ENCODE measurements at regions not wholly inside any gene's neighbourhood (a gene's known extent, or its start where the extent isn't known, plus 50 kb on each side); places are given as distances from the start of the nearest gene placed in this dataset.
"Not testable (repeated sequence)": the region's sequence is repeated elsewhere in the genome, so short reads cannot be mapped to it uniquely, and the experiment has no call there.

DNA sequence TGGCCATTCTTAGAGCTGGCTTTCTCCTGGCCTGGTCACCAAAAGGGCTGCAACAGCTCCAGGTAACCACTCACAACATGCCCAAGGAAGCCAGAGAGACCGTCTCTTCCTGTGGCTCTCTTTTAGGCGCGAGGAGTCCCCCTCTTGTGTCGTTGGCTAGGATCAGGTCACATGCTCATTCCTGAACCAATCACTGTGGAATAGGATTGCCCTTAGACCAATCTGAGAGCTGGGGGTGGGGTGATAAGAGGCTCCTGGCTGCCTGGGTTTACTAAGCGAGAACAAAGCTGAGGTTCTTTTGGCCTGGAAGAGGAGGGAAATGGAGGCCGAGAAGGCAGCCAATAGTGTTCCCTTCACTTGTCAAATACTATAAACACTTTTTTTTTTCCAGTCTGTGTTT lies 452.1 kb upstream of the PROX1 start:
- no peak for DNase-seq (ENCODE audit: low read depth)

DNA sequence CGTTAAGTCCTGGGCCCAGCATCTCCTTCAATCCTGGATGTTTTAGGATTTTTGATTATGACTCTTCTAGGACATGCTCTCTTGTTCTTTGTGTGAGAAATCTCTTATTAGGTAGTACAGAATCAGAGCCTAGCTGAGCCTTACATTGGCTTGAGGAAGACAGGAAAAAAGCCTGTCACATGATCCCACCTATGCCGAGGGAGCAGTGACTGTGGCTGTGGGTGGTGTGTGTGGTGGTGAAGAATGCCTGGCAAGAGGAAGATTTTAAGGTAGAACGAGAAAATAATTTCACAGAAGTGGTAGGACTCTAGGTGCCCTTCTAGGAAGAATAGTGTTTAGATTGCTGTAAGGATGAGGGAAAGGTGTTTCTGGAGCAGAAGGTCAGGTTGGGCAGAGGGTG lies 449.5 kb upstream of the PROX1 start:
- no peak for DNase-seq (ENCODE audit: low read depth)

DNA sequence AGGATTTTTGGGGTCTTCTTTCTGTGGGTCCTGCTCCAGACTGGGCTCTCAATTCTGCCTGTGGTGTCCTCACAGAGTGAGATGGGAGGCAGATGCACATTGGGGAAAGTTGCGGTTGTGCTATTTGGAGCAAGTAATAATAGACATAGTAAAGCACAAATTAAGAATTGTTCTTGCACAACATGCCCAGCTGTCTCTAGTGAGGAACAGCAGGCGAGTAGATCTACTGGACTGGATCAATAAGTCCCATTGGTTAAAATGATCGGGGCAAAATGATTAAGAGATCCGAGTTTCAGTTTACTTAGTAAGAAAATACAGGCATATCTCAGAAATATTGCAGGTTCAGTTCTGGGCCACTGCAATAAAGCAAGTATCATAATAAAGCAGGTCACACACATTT lies 448.3 kb upstream of the PROX1 start:
- DNase-seq (ENCODE audit: low read depth), result no peak

DNA sequence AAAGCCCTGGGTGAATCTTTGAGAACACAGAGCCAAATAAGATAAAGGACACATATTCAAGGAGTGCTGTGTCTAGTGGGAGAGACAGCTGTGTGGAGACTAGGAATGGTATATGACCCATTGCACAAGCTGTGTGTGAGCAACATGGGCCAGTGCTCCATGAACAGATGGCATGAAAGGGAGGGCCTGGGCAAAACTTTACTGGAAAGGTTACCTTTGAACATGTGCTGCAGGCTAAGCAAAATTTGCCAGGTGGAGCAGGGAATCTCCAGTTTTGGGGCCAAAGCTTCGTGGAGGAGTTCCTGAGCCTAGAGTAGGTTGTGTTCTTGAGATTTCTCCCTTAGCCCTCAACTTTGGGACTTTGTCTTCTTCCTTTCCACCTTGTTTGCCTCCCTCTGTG lies 446.1 kb upstream of the PROX1 start:
- no peak for DNase-seq (ENCODE audit: low read depth)

DNA sequence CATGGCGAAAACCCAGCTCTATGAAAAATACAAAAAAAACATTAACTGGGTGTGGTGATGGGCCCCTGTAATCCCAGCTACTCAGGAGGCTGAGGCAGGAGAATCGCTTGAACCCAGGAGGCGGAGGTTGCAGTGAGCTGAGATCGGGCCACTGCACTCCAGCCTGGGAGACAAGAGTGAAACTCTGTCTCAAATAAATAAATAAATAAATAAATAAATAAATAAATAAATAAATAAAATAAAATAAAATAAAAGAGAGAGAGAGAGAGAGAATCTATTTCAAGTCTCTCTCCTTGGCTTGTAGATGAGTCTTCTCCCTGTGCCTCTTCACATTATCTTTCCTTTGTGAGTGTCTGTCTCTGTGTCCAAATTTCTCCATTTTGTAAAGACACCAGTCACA lies 442.6 kb upstream of the PROX1 start:
- not testable (repeated sequence) for DNase-seq (ENCODE audit: low read depth)

DNA sequence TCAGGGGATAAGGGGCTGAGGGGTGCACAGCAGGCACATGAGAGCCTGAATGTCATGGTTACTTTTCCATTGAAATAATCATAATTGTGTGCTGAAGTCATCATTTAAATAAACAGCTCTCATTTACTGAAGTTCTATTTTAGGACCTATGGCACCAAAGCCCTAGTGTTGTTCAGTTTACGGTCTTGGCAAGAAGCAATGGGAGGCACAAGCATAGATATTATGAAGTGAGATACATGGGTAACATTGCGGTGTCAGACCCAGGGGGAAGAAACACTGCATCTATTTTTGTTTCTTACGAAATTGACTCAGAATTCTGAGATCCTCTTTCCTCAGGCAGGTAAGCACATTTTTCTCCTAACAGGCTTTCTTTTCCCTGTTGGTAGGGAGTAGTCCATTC lies 437.8 kb upstream of the PROX1 start:
- no peak for DNase-seq (ENCODE audit: low read depth)

DNA sequence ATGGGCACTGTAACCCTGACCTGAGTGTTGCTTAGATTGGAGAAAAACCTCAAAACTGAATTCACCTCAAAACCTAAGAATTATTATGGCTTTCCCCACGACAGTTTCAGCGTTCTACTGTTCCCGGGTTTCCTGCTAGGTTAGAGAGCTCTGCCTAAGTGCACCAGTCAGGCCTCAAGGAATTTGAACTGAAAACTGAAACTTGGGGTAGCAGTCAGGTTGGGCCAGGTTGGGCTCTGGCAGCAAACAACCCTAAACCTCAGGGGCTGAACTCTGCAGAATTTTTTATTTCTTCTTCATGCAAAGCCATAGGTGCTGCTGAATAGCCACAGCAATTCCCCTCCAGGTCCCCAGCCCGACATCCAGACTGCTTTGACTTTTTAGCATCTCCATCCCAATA lies 437.0 kb upstream of the PROX1 start:
- no peak for DNase-seq (ENCODE audit: low read depth)

DNA sequence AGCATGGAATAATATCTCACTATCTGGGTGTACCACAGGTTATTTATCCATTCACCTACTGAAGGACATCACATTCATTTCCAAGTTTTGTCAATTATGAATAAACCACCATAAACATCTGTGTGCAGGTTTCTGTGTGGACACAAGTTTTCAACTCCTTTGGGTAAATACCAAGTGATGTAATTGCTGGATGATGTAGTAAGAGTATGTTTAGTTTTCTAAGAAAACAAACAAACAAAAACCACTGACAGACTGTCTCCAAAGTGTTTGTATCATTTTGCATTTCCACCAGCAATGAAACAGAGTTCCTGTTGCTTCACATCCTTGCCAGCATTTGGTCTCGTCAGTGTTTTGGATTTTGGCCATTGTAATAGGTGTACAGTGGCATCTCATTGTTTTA lies 435.7 kb upstream of the PROX1 start:
- DNase-seq (ENCODE audit: low read depth), result no peak

DNA sequence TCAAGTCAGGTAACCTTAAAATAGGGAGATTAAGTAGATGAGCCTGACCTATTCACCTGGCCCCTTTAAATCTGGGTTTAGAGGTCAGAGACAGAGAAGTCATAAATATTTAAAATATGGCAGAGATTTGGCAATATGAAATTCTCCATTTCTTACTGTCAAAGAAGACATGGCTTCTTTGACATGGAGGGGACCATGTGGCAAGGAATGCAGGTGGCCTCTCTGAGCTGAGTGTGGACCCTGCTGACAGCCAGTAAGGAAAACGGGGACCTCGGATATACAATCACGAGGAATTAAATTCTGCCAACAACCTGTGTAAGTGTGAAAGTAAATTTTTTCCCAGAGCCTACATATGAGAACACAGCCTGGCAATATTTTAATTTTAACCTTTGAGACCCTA lies 427.5 kb upstream of the PROX1 start:
- no peak for DNase-seq (ENCODE audit: low read depth)

DNA sequence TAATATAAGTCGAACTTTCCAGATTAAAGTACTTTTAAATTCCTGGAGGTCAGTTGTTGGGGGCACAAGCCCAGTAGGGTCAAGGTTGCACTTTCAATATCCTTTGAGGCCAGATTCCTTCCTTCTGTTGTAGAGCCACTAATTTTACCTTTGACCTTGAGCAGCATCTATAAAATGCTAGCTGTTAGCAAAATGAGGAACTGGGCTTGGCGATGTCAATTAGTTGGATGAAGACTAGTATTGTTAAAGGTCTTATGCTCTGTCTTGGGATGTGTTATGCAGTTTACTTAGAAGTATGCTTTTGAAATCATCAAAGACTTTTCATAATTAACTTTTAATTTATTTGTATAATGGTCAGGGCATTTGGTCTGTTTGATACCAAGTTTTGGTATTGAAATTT lies 425.9 kb upstream of the PROX1 start:
- DNase-seq (ENCODE audit: low read depth), result no peak

DNA sequence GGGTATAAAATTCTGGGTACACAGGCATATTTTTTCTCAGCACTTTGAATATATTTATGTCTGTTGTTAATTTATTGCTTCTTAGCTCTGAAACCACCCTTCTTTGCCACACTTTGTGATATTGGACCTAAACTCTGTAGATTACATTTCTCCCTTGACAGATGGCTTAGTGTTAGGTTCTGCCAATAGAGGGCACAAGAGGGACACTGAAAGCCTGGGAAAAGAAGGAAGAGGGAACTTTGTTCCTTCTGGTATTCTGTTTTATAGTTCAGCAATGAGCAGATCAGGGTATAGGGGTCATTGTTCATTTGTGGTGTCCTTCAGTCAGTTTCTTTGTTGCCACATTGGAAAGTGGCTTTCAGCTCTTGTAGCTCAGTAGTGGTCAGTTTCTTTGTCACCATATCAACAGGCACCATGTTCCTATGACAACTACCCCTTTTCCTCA lies 423.5 kb upstream of the PROX1 start:
- no peak for DNase-seq (ENCODE audit: low read depth)

DNA sequence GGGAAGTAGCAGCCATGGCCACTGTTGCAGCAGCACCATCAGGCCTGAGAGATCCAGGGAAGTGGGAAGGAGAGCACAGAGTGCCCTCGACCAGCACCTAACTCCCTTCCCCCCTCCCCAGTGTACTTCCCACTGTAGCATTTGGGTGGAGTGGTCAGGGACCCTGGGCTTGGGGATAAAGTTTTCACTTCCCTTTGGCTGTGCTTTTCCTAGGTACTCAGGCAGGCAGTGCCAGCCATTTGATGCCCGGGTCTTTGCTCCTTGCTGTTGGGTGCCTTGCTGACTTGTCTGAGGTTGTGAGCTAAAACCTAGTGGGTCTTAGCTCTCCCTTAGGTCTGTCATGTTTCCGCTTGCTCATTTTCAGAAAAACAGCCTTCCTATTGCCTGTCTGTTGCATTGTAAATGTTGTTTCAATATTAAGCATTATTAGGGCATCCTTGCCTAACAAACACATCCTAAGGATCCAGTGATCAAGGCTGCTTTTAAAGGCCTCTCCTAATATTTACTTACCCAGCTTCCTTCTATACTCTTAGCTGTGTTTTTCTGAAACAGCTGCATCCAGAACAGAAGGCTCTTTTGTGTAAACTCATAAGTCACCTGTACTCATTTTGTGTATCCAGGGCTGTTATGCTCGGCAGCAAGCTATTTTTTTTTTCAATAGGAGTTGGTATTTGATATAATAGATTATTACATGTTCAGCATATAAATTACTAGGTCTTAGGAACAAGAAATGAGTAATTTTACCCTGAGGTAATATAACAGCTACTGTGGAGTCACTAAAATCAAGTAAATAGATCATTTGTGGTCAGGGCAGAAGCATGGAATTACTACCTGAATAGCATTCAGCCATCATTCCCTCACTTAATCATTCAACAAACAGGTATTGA lies 418.6 kb upstream of the PROX1 start:
- DNase-seq (ENCODE audit: low read depth), result no peak

DNA sequence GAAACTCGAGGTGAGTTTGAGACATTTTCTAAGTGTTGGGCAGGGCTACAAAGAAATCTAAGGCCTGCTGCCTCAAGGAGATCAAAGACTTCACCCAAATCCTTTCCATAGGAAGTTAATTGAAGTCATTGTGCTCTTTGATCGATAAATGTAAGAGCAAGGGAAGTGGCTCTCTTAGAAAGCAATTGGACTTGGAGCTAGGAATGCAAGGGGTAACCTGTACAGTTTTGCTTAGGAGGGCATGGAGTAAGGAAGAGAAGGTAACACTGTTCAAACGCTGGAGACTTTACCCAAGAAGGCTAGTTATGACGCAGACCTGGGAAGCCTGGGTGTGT lies 418.0 kb upstream of the PROX1 start:
- no peak for DNase-seq (ENCODE audit: low read depth)

DNA sequence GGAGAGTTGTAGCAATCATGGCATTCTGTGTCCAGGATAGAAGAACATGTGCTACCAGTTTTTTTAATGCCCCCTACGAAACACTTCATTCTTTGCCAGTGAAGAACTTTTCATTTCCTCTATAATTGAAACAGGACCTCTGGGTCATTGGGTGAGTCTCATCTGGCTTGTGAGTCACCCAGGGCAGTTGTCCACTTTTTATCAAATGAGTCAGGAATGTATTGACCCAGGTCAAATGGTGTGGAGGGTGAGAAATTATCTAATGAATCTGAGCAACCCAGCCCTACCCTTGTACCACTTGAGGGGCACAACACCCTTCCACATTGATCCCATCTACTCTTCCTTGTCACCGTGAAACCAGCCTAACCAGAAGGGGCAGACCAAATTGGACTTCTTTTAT lies 417.3 kb upstream of the PROX1 start:
- no peak for DNase-seq (ENCODE audit: low read depth)

DNA sequence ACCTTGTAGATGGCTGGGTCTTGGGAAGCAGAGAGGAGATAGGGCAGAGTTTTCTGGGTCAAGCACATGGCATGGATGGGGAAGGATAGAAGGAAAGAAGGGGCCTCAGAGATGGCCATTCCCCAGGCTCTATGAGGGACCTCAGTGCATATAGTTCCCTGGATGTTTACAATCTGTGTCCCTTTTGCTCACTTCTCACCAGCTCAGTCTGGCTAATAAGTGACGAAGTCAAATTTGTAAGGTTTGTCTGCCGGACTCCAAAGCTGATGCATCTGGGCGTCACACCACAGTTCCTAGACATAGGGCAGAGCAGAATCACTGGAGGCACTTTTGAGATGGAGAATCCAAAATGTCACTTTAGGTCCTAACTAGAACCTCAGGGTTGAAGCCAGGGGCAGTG lies 416.4 kb upstream of the PROX1 start:
- DNase-seq (ENCODE audit: low read depth), result no peak

DNA sequence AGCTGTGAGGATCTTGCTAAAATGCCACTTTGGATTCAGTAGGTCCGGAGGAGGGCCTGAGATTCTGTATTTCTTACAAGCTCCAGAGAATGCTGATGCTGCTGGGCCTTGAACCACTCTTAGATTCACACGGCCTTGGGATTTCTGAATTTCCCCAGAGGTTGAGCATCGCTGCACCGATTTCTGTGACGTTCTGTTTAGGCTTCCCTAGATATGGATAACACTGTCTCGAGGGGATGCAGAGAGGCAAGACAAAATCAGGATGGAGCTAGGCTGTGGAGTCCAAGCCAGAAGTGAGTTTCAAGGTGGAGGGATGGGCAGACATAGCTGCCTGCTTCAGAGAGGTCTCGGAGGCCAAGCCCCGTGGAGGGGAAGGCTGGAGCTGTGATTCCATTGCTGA lies 415.9 kb upstream of the PROX1 start:
- no peak for DNase-seq (ENCODE audit: low read depth)

DNA sequence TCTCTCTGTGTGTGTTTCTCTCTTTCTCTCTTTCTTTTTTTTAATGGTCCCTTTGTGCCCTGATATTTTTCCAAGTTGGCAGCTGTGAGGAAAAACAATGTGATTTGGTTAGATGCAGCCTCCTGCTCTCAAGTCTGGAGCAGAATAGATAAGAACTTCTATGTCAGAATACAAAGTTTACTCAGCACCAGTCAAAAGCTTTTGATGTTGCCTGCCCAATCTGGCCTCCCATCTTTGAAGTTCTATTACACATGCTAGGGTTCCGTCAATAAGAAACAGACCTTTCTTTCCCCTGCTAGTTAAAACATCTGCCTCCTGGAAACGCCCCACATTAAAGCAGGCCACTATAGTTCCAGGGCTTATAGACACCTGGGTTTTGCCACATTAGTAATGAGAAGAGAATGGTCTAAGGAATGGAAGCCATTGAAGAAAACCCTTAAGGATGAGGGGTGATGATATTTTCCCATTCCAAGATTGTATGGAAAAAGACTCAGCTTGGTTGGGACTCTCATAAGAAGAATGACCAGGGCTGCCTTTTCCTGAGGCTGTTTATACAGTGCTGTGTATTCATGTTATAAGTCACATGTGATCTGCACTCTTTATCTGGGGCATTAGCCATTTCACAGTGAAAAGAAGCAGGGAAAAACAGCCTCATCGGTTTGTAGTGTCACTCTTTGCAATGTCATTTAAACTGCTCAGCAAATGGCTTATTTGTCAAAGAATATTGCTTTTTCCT lies 414.7 kb upstream of the PROX1 start:
- DNase-seq (ENCODE audit: low read depth), result no peak

DNA sequence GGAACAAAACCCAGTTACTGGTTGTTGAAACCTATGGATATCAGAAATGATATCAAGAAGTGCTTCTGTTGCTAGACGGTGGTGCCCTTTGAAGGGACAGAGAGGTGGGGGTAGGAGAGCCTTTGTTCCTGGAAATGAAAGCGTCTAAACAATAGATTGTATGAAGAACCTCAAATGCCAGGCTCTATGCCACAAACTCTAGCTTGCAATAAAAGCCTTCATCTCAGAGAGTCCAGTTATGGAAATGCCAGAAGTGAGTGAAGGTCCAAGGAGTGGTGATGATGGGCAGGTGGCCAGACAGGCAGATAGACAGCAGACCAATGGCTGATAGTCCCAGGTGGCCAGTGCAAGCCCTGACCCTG lies 414.1 kb upstream of the PROX1 start:
- no peak for DNase-seq (ENCODE audit: low read depth)

DNA sequence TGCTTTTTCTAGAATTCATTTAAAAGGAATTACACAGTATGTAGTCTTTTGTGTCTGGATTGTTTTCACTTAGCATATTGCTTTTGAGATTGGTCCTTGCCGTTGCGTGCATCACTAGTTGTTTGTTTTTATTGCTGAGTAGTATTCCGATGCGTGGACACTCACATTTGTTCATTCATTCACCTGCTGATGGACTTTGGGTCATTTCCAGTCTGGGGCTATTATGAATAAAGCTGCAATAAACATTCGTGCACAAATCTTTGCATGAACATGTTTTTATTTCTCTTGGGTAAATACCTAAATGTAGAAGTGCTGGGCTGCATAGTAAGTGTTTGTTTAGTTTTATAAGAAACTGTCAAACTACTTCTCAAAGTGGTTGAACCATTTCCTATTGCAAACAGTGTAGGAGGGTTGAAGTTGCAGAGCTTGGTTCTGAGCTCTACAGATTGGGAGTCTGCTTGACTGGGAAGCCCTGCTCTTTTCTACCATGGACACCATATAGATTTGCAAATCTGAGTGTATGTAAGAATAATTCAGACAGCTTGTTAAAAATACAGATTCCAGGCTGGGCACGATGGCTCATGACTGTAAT lies 404.7 kb upstream of the PROX1 start:
- DNase-seq (ENCODE audit: low read depth), result no peak

DNA sequence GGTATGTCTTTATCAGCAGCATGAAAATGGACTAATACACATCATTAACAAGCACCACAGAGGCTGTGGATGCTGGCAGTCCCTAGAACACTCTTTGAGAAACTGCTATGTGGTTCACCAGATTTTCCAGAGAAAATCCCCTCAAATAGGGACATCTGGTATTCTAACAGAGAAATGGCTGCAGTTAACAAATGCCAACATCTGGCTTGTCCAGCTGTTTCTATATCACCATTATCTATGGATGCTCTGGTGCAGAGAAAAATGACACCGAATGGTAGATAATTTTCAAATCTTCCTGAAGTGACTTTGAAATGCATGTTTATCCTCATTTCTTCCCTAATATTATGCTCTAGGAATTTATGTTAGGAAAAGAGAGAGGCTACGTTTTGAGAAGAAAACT lies 403.5 kb upstream of the PROX1 start:
- no peak for DNase-seq (ENCODE audit: low read depth)

DNA sequence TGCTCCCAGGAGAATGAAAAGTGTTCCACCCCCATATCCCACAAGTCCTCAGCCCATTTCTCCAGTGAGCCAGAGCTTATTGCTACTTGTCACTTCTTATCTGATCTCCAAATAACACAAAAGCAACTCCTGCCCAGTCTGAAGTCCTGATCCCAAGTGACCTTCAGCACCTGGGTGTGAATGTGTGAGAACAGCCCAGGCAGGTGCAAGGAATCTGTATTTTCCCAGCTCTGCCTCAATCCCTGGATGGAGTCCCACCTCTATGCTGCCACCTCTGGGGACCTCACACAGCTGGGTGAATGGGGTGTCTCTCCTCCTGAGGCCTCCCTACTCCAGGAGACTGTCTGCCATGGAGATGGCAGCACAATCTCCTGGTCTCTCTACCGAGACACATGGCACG lies 402.4 kb upstream of the PROX1 start:
- DNase-seq (ENCODE audit: low read depth), result no peak

DNA sequence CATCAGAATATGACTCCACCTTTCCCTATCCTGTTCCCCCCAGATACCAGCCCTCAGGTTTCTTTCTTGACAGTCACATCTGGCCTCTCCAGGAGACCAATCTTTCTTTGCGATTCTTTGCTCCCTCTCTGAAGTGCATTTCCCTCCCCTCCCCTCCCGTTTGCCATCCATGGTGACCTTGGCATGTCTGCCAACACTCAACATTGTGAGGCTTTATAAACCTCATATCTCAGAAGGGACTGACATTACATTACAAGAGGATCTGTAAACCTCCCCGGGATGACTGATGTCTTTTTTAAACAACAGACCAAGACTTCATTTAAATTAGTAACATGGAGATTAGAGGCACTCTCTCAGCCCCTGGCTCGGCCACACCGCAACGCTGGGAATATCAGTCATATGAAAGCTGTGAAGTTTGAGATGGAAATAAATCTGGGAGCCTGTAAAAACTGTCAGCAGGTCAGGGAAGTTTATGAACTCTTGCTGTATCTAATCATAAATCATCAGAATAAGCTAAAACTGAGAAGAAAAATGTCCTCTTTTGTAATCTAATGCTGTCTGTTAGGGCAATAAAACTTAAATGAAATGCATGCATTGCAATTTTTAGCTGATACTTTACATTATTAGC lies 401.7 kb upstream of the PROX1 start:
- DNase-seq (ENCODE audit: low read depth), result no peak

DNA sequence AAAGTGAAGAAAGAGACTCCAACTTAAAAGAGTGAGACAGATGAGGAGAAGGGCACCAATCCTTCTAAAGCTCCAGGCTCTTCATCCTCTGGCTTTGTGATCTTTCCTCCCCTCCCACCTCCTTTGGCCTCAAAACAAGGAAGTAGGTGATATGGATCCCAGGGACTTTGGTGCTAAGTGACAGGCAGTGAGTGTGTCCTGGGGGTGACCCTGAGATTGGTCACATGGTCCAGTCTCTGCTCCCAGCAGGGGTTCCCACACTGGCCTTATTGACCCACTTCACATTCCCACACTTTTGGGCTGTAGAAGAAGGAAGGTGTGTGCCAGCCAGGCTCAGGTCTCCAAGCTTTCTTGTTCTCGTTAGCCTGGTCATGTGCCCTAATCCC lies 401.2 kb upstream of the PROX1 start:
- DNase-seq (ENCODE audit: low read depth), result no peak
